H1 (cell line): ENCODE measurements at regions not wholly inside any gene's neighbourhood (a gene's known extent, or its start where the extent isn't known, plus 50 kb on each side); places are given as distances from the start of the nearest gene placed in this dataset.

ENCODE experiments used
- CTCF ChIA-PET: fragments of 300-600 bp; sonication (Branson Sonifier 250); formaldehyde crosslinking; loops from one replicate; lab custom pipeline; 2021; ENCODE audit not compliant: partially characterized antibody; lab: Charles Lee
- POLR2A ChIA-PET: fragments of 300-600 bp; sonication (Branson Sonifier 250); formaldehyde crosslinking; loops from one replicate; lab custom pipeline; 2021; ENCODE audit warnings: inconsistent platforms; ENCODE audit not compliant: partially characterized antibody; lab: Charles Lee
- DNase-seq, 2 experiments: peaks; one replicate each; pipeline versions ENCODE4 v3.0.0 to v3.0.0-alpha.2; 2010 to 2022; ENCODE audit warnings: low spot score in 2 of 2, low read depth in 1 of 2, mixed read lengths in 1 of 2
- FAIRE-seq: peaks from 2 replicates; lab custom pipeline; 2011; peaks lifted over from hg19 to GRCh38; lab: Jason Lieb, UNC
- H2AFZ ChIP-seq: 2 replicates; pipeline ENCODE4 v1.8.1; 2012; ENCODE audit warnings: low read length, inconsistent platforms
- H2AK5ac ChIP-seq: 2 replicates; pipeline ENCODE4 v1.6.1; 2013; ENCODE audit warnings: low read depth, low read length
- H2BK120ac ChIP-seq: replicated peaks from 2 replicates; pipeline ENCODE3; 2013; ENCODE audit warnings: low read depth, low read length, inconsistent platforms
- H2BK12ac ChIP-seq: 2 replicates; pipeline ENCODE4 v1.6.1; 2013; ENCODE audit warnings: low read depth, low read length
- H2BK15ac ChIP-seq: 2 replicates; pipeline ENCODE4 v1.6.1; 2013; ENCODE audit warnings: low read length
- H2BK20ac ChIP-seq: 2 replicates; pipeline ENCODE4 v1.6.1; 2013; ENCODE audit warnings: low read length
- H2BK5ac ChIP-seq: 2 replicates; pipeline ENCODE4 v1.6.1; 2013; ENCODE audit warnings: low read depth, low read length
- H3K14ac ChIP-seq: 2 replicates; pipeline ENCODE4 v1.6.1; 2013; ENCODE audit warnings: inconsistent platforms; ENCODE audit not compliant: insufficient read length
- H3K18ac ChIP-seq: 2 replicates; pipeline ENCODE4 v1.6.1; 2013; ENCODE audit warnings: low read length; ENCODE audit errors: extremely low read depth
- H3K23ac ChIP-seq: 2 replicates; pipeline ENCODE4 v1.6.1; 2013; ENCODE audit warnings: inconsistent platforms; ENCODE audit not compliant: insufficient read length
- H3K23me2 ChIP-seq: 2 replicates; pipeline ENCODE4 v1.6.1; 2013; ENCODE audit warnings: low read depth, low read length
- H3K27ac ChIP-seq: 2 replicates; pipeline ENCODE4 v1.6.1; 2011; ENCODE audit warnings: low read depth, low read length, inconsistent platforms
- H3K27me3 ChIP-seq, 4 experiments: replicated peaks in 1 of 4; 1 replicate in 1 of 4; 2 replicates in 3 of 4; pipeline versions ENCODE4 v1.6.1 to v1.8.1; 2011 to 2013; ENCODE audit warnings: low read length in 3 of 4, mild to moderate bottlenecking in 3 of 4, inconsistent platforms in 2 of 4, mixed read lengths in 2 of 4, moderate library complexity in 1 of 4; ENCODE audit not compliant: control insufficient read depth in 3 of 4, insufficient read depth in 3 of 4; ENCODE audit errors: extremely low read depth in 1 of 4
- H3K36me3 ChIP-seq, 4 experiments: 2 replicates each; pipeline versions ENCODE4 v1.6.1 to v1.8.1; 2011 to 2013; ENCODE audit warnings: mild to moderate bottlenecking in 4 of 4, low read length in 3 of 4, moderate library complexity in 2 of 4, control low read depth in 1 of 4, inconsistent platforms in 1 of 4; ENCODE audit not compliant: insufficient read depth in 4 of 4, control insufficient read depth in 2 of 4
- H3K4ac ChIP-seq: replicated peaks from 2 replicates; pipeline ENCODE3; 2013; ENCODE audit warnings: low read length, low read depth, mixed read lengths, inconsistent platforms; ENCODE audit not compliant: insufficient read length
- H3K4me1 ChIP-seq, 4 experiments: replicated peaks in 1 of 4; 1 replicate in 1 of 4; 2 replicates in 3 of 4; pipeline versions ENCODE4 v1.6.1 to v1.8.1; 2011 to 2013; ENCODE audit warnings: low read length in 3 of 4, inconsistent platforms in 2 of 4, mixed read lengths in 1 of 4; ENCODE audit not compliant: insufficient read depth in 4 of 4, control insufficient read depth in 3 of 4
- H3K4me2 ChIP-seq, 2 experiments: 2 replicates each; pipeline versions ENCODE4 v1.6.1 to v1.8.1; 2011 to 2013; ENCODE audit warnings: low read depth in 2 of 2, low read length in 2 of 2, control low read depth in 1 of 2, inconsistent platforms in 1 of 2, mild to moderate bottlenecking in 1 of 2; ENCODE audit not compliant: insufficient read depth in 1 of 2
- H3K4me3 ChIP-seq, 4 experiments: fragments of 200-600, 300-600 bp in 1 of 4; sonication (generic), shearing (Covaris generic), sonication (Bioruptor Twin) in 1 of 4; 2 replicates each; pipeline versions ENCODE4 v1.5.1 to v1.8.1; 2011 to 2016; ENCODE audit warnings: low read length in 4 of 4, low read depth in 3 of 4, control low read depth in 2 of 4, inconsistent platforms in 2 of 4, mild to moderate bottlenecking in 2 of 4, mixed read lengths in 1 of 4, moderate library complexity in 1 of 4; ENCODE audit not compliant: insufficient read depth in 2 of 4; ENCODE audit errors: extremely low read depth in 1 of 4
- H3K56ac ChIP-seq: replicated peaks from 2 replicates; pipeline ENCODE3; 2013; ENCODE audit warnings: low read depth, mild to moderate bottlenecking, mixed read lengths, low read length, inconsistent platforms; ENCODE audit not compliant: insufficient read length
- H3K79me1 ChIP-seq: 2 replicates; pipeline ENCODE4 v1.6.1; 2013; ENCODE audit warnings: low read depth, low read length, control low read depth
- H3K79me2 ChIP-seq, 2 experiments: 2 replicates each; pipeline versions ENCODE4 v1.6.1 to v1.8.1; 2012 to 2013; ENCODE audit warnings: low read length in 2 of 2, mild to moderate bottlenecking in 2 of 2, inconsistent platforms in 1 of 2; ENCODE audit not compliant: insufficient read depth in 2 of 2, control insufficient read depth in 1 of 2
- H3K9ac ChIP-seq, 4 experiments: replicated peaks in 1 of 4; 1 replicate in 1 of 4; 2 replicates in 3 of 4; pipeline versions ENCODE4 v1.6.1 to v1.8.1; 2011 to 2013; ENCODE audit warnings: low read depth in 3 of 4, low read length in 3 of 4, control low read depth in 2 of 4, mild to moderate bottlenecking in 2 of 4, moderate library complexity in 2 of 4, inconsistent platforms in 1 of 4; ENCODE audit errors: extremely low read depth in 1 of 4
- H3K9me3 ChIP-seq, 2 experiments: 2 replicates each; pipeline versions ENCODE4 v1.6.1 to v1.8.1; 2012 to 2013; ENCODE audit warnings: mild to moderate bottlenecking in 2 of 2, moderate library complexity in 2 of 2, control low read depth in 1 of 2, inconsistent platforms in 1 of 2, low read depth in 1 of 2, low read length in 1 of 2, mixed read lengths in 1 of 2; ENCODE audit not compliant: insufficient read depth in 2 of 2
- H4K20me1 ChIP-seq, 2 experiments: replicated peaks in 1 of 2; 2 replicates each; pipeline versions ENCODE3 to v1.8.1; 2011 to 2013; ENCODE audit warnings: inconsistent platforms in 2 of 2, low read length in 2 of 2, mild to moderate bottlenecking in 1 of 2; ENCODE audit not compliant: insufficient read depth in 2 of 2, control insufficient read depth in 1 of 2
- H4K5ac ChIP-seq: 2 replicates; pipeline ENCODE4 v1.6.1; 2013; ENCODE audit warnings: low read length, low read depth, mixed read lengths, inconsistent platforms; ENCODE audit not compliant: insufficient read length
- H4K8ac ChIP-seq: 2 replicates; pipeline ENCODE4 v1.8.0; 2013; ENCODE audit warnings: mild to moderate bottlenecking, moderate library complexity, low read length, inconsistent platforms; ENCODE audit not compliant: insufficient read depth; ENCODE audit errors: extremely low read depth
- H4K91ac ChIP-seq: replicated peaks from 2 replicates; pipeline ENCODE3; 2013; ENCODE audit warnings: low read length, mixed read lengths, inconsistent platforms; ENCODE audit not compliant: insufficient read length
- BCL11A ChIP-seq, 2 experiments: IDR thresholded peaks; one replicate each; pipeline ENCODE4 v1.6.1; 2011; ENCODE audit warnings: low read depth in 2 of 2, low read length in 2 of 2, mild to moderate bottlenecking in 2 of 2
- CEBPB ChIP-seq: IDR thresholded peaks from 2 replicates; pipeline ENCODE4 v1.6.1; 2012; ENCODE audit warnings: low read depth, low read length
- EGR1 ChIP-seq: IDR thresholded peaks from 2 replicates; pipeline ENCODE4 v1.6.1; 2011; ENCODE audit warnings: low read depth, low read length, borderline replicate concordance
- EP300 ChIP-seq, 2 experiments: IDR thresholded peaks; 1 replicate in 1 of 2; 2 replicates in 1 of 2; pipeline ENCODE4 v1.6.1; 2011 to 2012; ENCODE audit warnings: low read depth in 2 of 2, low read length in 2 of 2, mild to moderate bottlenecking in 2 of 2, borderline replicate concordance in 1 of 2, inconsistent platforms in 1 of 2, moderate library complexity in 1 of 2
- GTF2F1 ChIP-seq: IDR thresholded peaks from 2 replicates; pipeline ENCODE4 v1.6.1; 2012; ENCODE audit warnings: low read depth, low read length, improper control_type of control experiment, borderline replicate concordance
- KDM1A ChIP-seq: fragments of 200-600, 300-600 bp; sonication (generic); IDR thresholded peaks from 2 replicates; pipeline ENCODE4 v1.7.1; 2016; ENCODE audit warnings: mild to moderate bottlenecking, low read length, borderline replicate concordance
- PHF8 ChIP-seq: fragments of 200-600 bp; sonication (generic); conservative IDR thresholded peaks from 2 replicates; pipeline ENCODE4 v1.7.1; 2012; ENCODE audit warnings: low read depth, mild to moderate bottlenecking, inconsistent platforms, low read length, moderate library complexity
- POLR2A ChIP-seq, 2 experiments: IDR thresholded peaks; 1 replicate in 1 of 2; 2 replicates in 1 of 2; pipeline ENCODE4 v1.6.1; 2011; ENCODE audit warnings: low read depth in 2 of 2, low read length in 2 of 2, mild to moderate bottlenecking in 2 of 2; ENCODE audit errors: control extremely low read depth in 1 of 2
- POLR2AphosphoS5 ChIP-seq: IDR thresholded peaks from 2 replicates; pipeline ENCODE4 v1.6.1; 2011; ENCODE audit warnings: low read depth, low read length
- SIRT6 ChIP-seq: IDR thresholded peaks from one replicate; pipeline ENCODE4 v1.7.1; 2012; ENCODE audit warnings: low read length, inconsistent platforms
- TCF12 ChIP-seq: IDR thresholded peaks from 2 replicates; pipeline ENCODE4 v1.6.1; 2011; ENCODE audit warnings: low read depth, mild to moderate bottlenecking, low read length
- YY1 ChIP-seq: IDR thresholded peaks from 2 replicates; pipeline ENCODE4 v1.6.1; 2011; ENCODE audit warnings: low read depth, mild to moderate bottlenecking, low read length
- WGBS, 2 experiments: shearing (Covaris generic) in 1 of 2; methylation state at CpG; one replicate each; pipeline versions ENCODE4 v1.1.6 to v1.1.7; 2013 to 2015; ENCODE audit warnings: low lambda C conversion rate in 2 of 2, mixed read lengths in 2 of 2, inconsistent platforms in 1 of 2, low coverage in 1 of 2, missing lambda C conversion rate in 1 of 2; ENCODE audit not compliant: insufficient replicate concordance in 2 of 2, insufficient coverage in 1 of 2, insufficient read length in 1 of 2; ENCODE audit errors: extremely low coverage in 1 of 2, missing lambda C conversion rate in 1 of 2; 5-methylcytosine and 5-hydroxymethylcytosine counted together
- TF ChIP-seq, protein P1 (sequence below), 3 experiments: IDR thresholded peaks; 1 replicate in 2 of 3; 2 replicates in 1 of 3; pipeline versions ENCODE4 v1.5.1 to v1.6.1; 2011; ENCODE audit warnings: low read length in 3 of 3, mild to moderate bottlenecking in 3 of 3, inconsistent platforms in 2 of 3, low read depth in 1 of 3, moderate library complexity in 1 of 3; ENCODE audit not compliant: insufficient read depth in 1 of 3; ENCODE audit errors: control extremely low read depth in 1 of 3

DNA sequence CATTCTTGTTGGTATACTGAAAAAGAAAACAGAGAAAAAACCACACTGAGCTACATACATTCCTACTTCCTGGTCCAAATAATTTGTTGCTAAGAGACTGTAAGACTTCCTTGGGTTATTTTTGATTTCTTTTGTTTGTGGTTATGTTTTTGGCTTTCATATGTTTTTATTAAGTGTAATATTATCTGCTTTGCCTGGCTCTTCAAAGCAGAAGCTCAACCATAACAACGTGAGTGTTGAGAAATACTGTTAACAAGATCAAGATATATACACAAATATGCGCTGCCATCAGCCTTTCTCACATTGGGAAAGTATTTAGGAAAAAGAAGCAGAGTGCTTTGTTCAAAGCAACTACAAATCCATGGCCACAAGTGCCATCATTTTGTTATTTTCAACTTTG lies 556.2 kb upstream of the CBLB start:
- POLR2A ChIA-PET: no interaction called here
- Histone ChIP-seq H3K18ac (no peak overlapping the region), H3K27ac (no peak overlapping the region), H3K79me2 (no peaks in the 10 kb centered on the region), H3K9ac (no peak overlapping the region), H3K4me2 (no peak overlapping the region), H2BK15ac (no peak overlapping the region), H3K4me1 (no peaks in the 10 kb centered on the region), H3K36me3 (no peaks in the 10 kb centered on the region), H2AK5ac (no peak overlapping the region), H3K56ac (no peak overlapping the region), H2AFZ (peak overlapping the region; percentile 33; the same call in 1 of the 2 replicates), H4K20me1 (no peaks in the 10 kb centered on the region), H2BK20ac (no peak overlapping the region), H2BK5ac (no peak overlapping the region), H4K5ac (no peak overlapping the region), H3K23ac (no peak overlapping the region), H4K91ac (no peak overlapping the region), H3K9me3 (no peaks in the 10 kb centered on the region), H3K4ac (no peak overlapping the region), H3K79me1 (no peaks in the 10 kb centered on the region), H3K14ac (no peak overlapping the region), H2BK120ac (no peak overlapping the region), H2BK12ac (no peak overlapping the region), H3K23me2 (no peaks in the 10 kb centered on the region), H3K27me3 (no peaks in the 10 kb centered on the region), H4K8ac (no peak overlapping the region), H3K4me3 (no peak overlapping the region)
- CTCF ChIA-PET: interaction anchor here (1.6 kb wide), 1 partner anchor 693 kb away, joined by 4 read pairs; no protein-coding TSS in a partner anchor
- 95% methylated on average over 2 of the region's 2 CpGs; no CpG with 5 or more reads in 1 of the 2 experiments for WGBS, 2 experiments
- DNase-seq (no peak), FAIRE-seq (no peak)
- no peak for TF ChIP-seq CEBPB
- TF ChIP-seq GTF2F1: no peak
- no peak for TF ChIP-seq KDM1A
- no peak for TF ChIP-seq POLR2AphosphoS5
- TF ChIP-seq EGR1: no peak
- no peak for TF ChIP-seq BCL11A (IDR thresholded peaks at IDR 0.05; ENCODE audit: low read depth in 2 of 2, low read length in 2 of 2)
- no peak for TF ChIP-seq PHF8
- TF ChIP-seq YY1: no peak
- TF ChIP-seq, protein P1, sequence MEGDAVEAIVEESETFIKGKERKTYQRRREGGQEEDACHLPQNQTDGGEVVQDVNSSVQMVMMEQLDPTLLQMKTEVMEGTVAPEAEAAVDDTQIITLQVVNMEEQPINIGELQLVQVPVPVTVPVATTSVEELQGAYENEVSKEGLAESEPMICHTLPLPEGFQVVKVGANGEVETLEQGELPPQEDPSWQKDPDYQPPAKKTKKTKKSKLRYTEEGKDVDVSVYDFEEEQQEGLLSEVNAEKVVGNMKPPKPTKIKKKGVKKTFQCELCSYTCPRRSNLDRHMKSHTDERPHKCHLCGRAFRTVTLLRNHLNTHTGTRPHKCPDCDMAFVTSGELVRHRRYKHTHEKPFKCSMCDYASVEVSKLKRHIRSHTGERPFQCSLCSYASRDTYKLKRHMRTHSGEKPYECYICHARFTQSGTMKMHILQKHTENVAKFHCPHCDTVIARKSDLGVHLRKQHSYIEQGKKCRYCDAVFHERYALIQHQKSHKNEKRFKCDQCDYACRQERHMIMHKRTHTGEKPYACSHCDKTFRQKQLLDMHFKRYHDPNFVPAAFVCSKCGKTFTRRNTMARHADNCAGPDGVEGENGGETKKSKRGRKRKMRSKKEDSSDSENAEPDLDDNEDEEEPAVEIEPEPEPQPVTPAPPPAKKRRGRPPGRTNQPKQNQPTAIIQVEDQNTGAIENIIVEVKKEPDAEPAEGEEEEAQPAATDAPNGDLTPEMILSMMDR (IDR thresholded peaks at IDR 0.05; ENCODE audit: control extremely low read depth in 1 of 3, insufficient read depth in 1 of 3, low read depth in 1 of 3, low read length in 3 of 3): no peak
- no peak for TF ChIP-seq POLR2A (IDR thresholded peaks at IDR 0.05; ENCODE audit: control extremely low read depth in 1 of 2, low read depth in 2 of 2, low read length in 2 of 2)
- no peak for TF ChIP-seq SIRT6
- TF ChIP-seq EP300 (IDR thresholded peaks at IDR 0.05; ENCODE audit: borderline replicate concordance in 1 of 2, low read depth in 2 of 2, low read length in 2 of 2): no peak
- no peak for TF ChIP-seq TCF12
